ENCODE measurements at regions not wholly inside any gene's neighbourhood (a gene's known extent, or its start where the extent isn't known, plus 50 kb on each side); places are given as distances from the start of the nearest gene placed in this dataset.
"Not testable (repeated sequence)": the region's sequence is repeated elsewhere in the genome, so short reads cannot be mapped to it uniquely, and the experiment has no call there.

- no peak for TF ChIP-seq CTCF (conservative IDR thresholded peaks at IDR 0.05; ENCODE audit: low read depth, low read length)
- DNase-seq (ENCODE audit: low read depth) = no peak
- no peak overlapping the region for H3K4me3 ChIP-seq (ENCODE audit: low read length)
Observed at GRCh38 chr17:77838748-77839697, 119.5 kb upstream of the TNRC6C start.

- no peak overlapping the region for H3K4me3 ChIP-seq (ENCODE audit: low read length)
- DNase-seq (ENCODE audit: low read depth) = no peak
- TF ChIP-seq CTCF (conservative IDR thresholded peaks at IDR 0.05; ENCODE audit: low read depth, low read length) = no peak
Observed at GRCh38 chr17:77839698-77840512, 118.6 kb upstream of the TNRC6C start.

GRCh38 chr17:77840513-77841165 lies 117.9 kb upstream of the TNRC6C start:
- no peak for TF ChIP-seq CTCF (conservative IDR thresholded peaks at IDR 0.05; ENCODE audit: low read depth, low read length)
- no peak for DNase-seq (ENCODE audit: low read depth)
- no peak overlapping the region for H3K4me3 ChIP-seq (ENCODE audit: low read length)

GRCh38 chr17:77841742-77842527 lies 116.6 kb upstream of the TNRC6C start:
- DNase-seq (ENCODE audit: low read depth) = no peak
- TF ChIP-seq CTCF (conservative IDR thresholded peaks at IDR 0.05; ENCODE audit: low read depth, low read length) = no peak
- no peak overlapping the region for H3K4me3 ChIP-seq (ENCODE audit: low read length)

- no peak for TF ChIP-seq CTCF (conservative IDR thresholded peaks at IDR 0.05; ENCODE audit: low read depth, low read length)
- no peak overlapping the region for H3K4me3 ChIP-seq (ENCODE audit: low read length)
- no peak for DNase-seq (ENCODE audit: low read depth)
Observed at GRCh38 chr17:77842528-77843147, 115.9 kb upstream of the TNRC6C start.

GRCh38 chr17:77843255-77843895 lies 115.1 kb upstream of the TNRC6C start:
- not testable (repeated sequence) for H3K4me3 ChIP-seq (ENCODE audit: low read length); DNase-seq (ENCODE audit: low read depth)
